OCI-LY1 (cell line): ENCODE measurements at regions not wholly inside any gene's neighbourhood (a gene's known extent, or its start where the extent isn't known, plus 50 kb on each side); places are given as distances from the start of the nearest gene placed in this dataset.
"Not testable (repeated sequence)": the region's sequence is repeated elsewhere in the genome, so short reads cannot be mapped to it uniquely, and the experiment has no call there.

ENCODE experiments used
- EZH2 ChIP-seq: fragments of 200-600 bp; sonication (generic), shearing (Covaris generic); IDR thresholded peaks from 2 replicates; pipeline ENCODE4 v1.8.0; 2017; ENCODE audit warnings: borderline replicate concordance, mixed run types, mild to moderate bottlenecking, antibody characterized with exemption, low read length, moderate library complexity, mixed read lengths
- TF ChIP-seq, protein P1 (sequence below): fragments of 200-600 bp; sonication (generic), shearing (Covaris generic); IDR thresholded peaks from 2 replicates; pipeline ENCODE4 v1.5.1; 2017; ENCODE audit warnings: mild to moderate bottlenecking, antibody characterized with exemption, low read length, moderate library complexity, mixed read lengths

GRCh38 chr22:25464326-25464725 is 100.1 kb upstream of the GRK3 start:
- TF ChIP-seq, protein P1, sequence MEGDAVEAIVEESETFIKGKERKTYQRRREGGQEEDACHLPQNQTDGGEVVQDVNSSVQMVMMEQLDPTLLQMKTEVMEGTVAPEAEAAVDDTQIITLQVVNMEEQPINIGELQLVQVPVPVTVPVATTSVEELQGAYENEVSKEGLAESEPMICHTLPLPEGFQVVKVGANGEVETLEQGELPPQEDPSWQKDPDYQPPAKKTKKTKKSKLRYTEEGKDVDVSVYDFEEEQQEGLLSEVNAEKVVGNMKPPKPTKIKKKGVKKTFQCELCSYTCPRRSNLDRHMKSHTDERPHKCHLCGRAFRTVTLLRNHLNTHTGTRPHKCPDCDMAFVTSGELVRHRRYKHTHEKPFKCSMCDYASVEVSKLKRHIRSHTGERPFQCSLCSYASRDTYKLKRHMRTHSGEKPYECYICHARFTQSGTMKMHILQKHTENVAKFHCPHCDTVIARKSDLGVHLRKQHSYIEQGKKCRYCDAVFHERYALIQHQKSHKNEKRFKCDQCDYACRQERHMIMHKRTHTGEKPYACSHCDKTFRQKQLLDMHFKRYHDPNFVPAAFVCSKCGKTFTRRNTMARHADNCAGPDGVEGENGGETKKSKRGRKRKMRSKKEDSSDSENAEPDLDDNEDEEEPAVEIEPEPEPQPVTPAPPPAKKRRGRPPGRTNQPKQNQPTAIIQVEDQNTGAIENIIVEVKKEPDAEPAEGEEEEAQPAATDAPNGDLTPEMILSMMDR: not testable (repeated sequence)
- TF ChIP-seq EZH2: not testable (repeated sequence)
